HepG2 (cell line): ENCODE measurements at regions not wholly inside any gene's neighbourhood (a gene's known extent, or its start where the extent isn't known, plus 50 kb on each side); places are given as distances from the start of the nearest gene placed in this dataset.

Experiments used
- ATAC-seq: fragments of 200-7000 bp; cut with Tn5 transposase; 3 replicates; pipeline ENCODE4 v1.9.1; 2020; ENCODE audit warnings: mild to moderate bottlenecking, moderate library complexity
- BruUV-seq: library from RNA; stranded (reverse); fragments of 400-500 nt; replicated peaks from 2 replicates; lab custom pipeline; 2021; lab: Mats Ljungman, UMichigan
- CTCF ChIA-PET: fragments of 300-600 bp; formaldehyde crosslinking; extraction: SDS; loops from one replicate; lab custom pipeline; 2021; ENCODE audit warnings: low total read pairs, inconsistent platforms, low intra/inter-chr PET ratio; lab: Yijun Ruan, JAX
- POLR2A ChIA-PET: fragments of 350-600 bp; sonication (Branson Sonifier 250); formaldehyde crosslinking; loops from one replicate; lab custom pipeline; 2020; ENCODE audit warnings: antibody characterized with exemption, inconsistent platforms; lab: Yijun Ruan, JAX
- DNase-seq: peaks from one replicate; pipeline ENCODE4 v3.0.0-alpha.2; 2015; ENCODE audit warnings: low spot score
- FAIRE-seq: peaks from 3 replicates; lab custom pipeline; 2011; peaks lifted over from hg19 to GRCh38; lab: Jason Lieb, UNC
- H2AFZ ChIP-seq: one replicate; pipeline ENCODE4 v1.6.1; 2011; ENCODE audit warnings: low read length, inconsistent platforms
- H3K27ac ChIP-seq: fragments of 300-600 bp; 3 replicates; pipeline ENCODE4 v1.8.0; 2011; ENCODE audit warnings: mixed run types, mild to moderate bottlenecking, mixed read lengths, low read length, inconsistent platforms; ENCODE audit not compliant: insufficient read depth; ENCODE audit errors: extremely low read length
- H3K27me3 ChIP-seq, 2 experiments: fragments of 200-600 bp in 1 of 2; 2 replicates in 1 of 2; 3 replicates in 1 of 2; pipeline versions ENCODE4 v1.6.0 to v1.8.0; 2011; ENCODE audit warnings: low read length in 2 of 2, mild to moderate bottlenecking in 2 of 2, moderate library complexity in 2 of 2, inconsistent platforms in 1 of 2; ENCODE audit not compliant: insufficient read depth in 2 of 2, control insufficient read depth in 1 of 2
- H3K36me3 ChIP-seq, 2 experiments: fragments of 200-600 bp in 1 of 2; replicated peaks in 1 of 2; 2 replicates in 1 of 2; 3 replicates in 1 of 2; pipeline versions ENCODE4 v1.5.1 to v1.8.0; 2011; ENCODE audit warnings: low read length in 2 of 2, inconsistent platforms in 1 of 2; ENCODE audit not compliant: insufficient read depth in 2 of 2, control insufficient read depth in 1 of 2
- H3K4me1 ChIP-seq: 2 replicates; pipeline ENCODE4 v1.5.1; 2012; ENCODE audit warnings: low read length, inconsistent platforms; ENCODE audit not compliant: insufficient read depth
- H3K4me2 ChIP-seq: 2 replicates; pipeline ENCODE4 v1.6.0; 2011; ENCODE audit warnings: low read depth, low read length, inconsistent platforms
- H3K4me3 ChIP-seq, 3 experiments: fragments of 200-600 bp in 1 of 3; sonication (generic), shearing (Covaris generic) in 1 of 3; replicated peaks in 1 of 3; 2 replicates each; pipeline ENCODE4 v1.5.1; 2011 to 2016; ENCODE audit warnings: low read length in 3 of 3, inconsistent platforms in 2 of 3, low read depth in 2 of 3, mild to moderate bottlenecking in 2 of 3, control low read depth in 1 of 3, mixed read lengths in 1 of 3; ENCODE audit not compliant: insufficient read depth in 1 of 3
- H3K79me2 ChIP-seq: one replicate; pipeline ENCODE4 v1.6.1; 2011; ENCODE audit warnings: low read length, inconsistent platforms; ENCODE audit not compliant: insufficient read depth
- H3K9ac ChIP-seq: 2 replicates; pipeline ENCODE4 v1.6.0; 2011; ENCODE audit warnings: mild to moderate bottlenecking, low read depth, low read length, inconsistent platforms; ENCODE audit not compliant: insufficient read depth
- H3K9me3 ChIP-seq: 2 replicates; pipeline ENCODE4 v1.5.1; 2012; ENCODE audit warnings: mild to moderate bottlenecking, low read length
- H4K20me1 ChIP-seq: 2 replicates; pipeline ENCODE4 v1.6.0; 2011; ENCODE audit warnings: inconsistent platforms, mild to moderate bottlenecking, low read length, moderate library complexity; ENCODE audit not compliant: insufficient read depth
- AHR ChIP-seq: IDR thresholded peaks from 2 replicates; pipeline ENCODE4 v1.6.1; 2018; ENCODE audit warnings: missing genetic modification reagents, missing compliant biosample characterization
- ASH2L ChIP-seq: fragments of 300-600, 200-600 bp; sonication (generic); IDR thresholded peaks from 2 replicates; pipeline ENCODE4 v1.7.0; 2017; ENCODE audit warnings: low read depth, mild to moderate bottlenecking, moderate library complexity, mixed read lengths, low read length; ENCODE audit not compliant: insufficient read length
- FOXA3 ChIP-seq: IDR thresholded peaks from 2 replicates; pipeline ENCODE4 v1.6.1; 2016; ENCODE audit warnings: missing genetic modification reagents, missing compliant biosample characterization
- IKZF5 ChIP-seq: IDR thresholded peaks from 2 replicates; pipeline ENCODE4 v1.6.1; 2018; ENCODE audit warnings: missing genetic modification reagents, mild to moderate bottlenecking, missing compliant biosample characterization
- MBNL3 ChIP-seq: fragments of 250-450 bp; sonication (Bioruptor Pico); conservative IDR thresholded peaks from 2 replicates; pipeline ENCODE4 v1.8.0; 2022; ENCODE audit warnings: mild to moderate bottlenecking, inconsistent platforms
- MIXL1 ChIP-seq: IDR thresholded peaks from 2 replicates; pipeline ENCODE4 v1.6.1; 2016
- MZF1 ChIP-seq: sonication (generic); formaldehyde crosslinking; IDR thresholded peaks from 2 replicates; pipeline ENCODE4 v1.8.1; 2023; ENCODE audit warnings: mild to moderate bottlenecking, missing genetic modification reagents, borderline replicate concordance
- NCOA1 ChIP-seq: sonication (generic); formaldehyde crosslinking; IDR thresholded peaks from 2 replicates; pipeline ENCODE4 v1.9.0; 2021; ENCODE audit warnings: missing genetic modification reagents
- NFKB2 ChIP-seq: sonication (generic); formaldehyde crosslinking; IDR thresholded peaks from 2 replicates; pipeline ENCODE4 v1.4.0; 2020; ENCODE audit warnings: missing genetic modification reagents, borderline replicate concordance
- RBM39 ChIP-seq: fragments of 200-400 bp; formaldehyde crosslinking; IDR thresholded peaks from one replicate; pipeline ENCODE4 v1.6.1; 2018; ENCODE audit warnings: antibody characterized with exemption, mild to moderate bottlenecking, low read depth, low read length; ENCODE audit not compliant: poor library complexity, severe bottlenecking
- SIN3A ChIP-seq: IDR thresholded peaks from 2 replicates; pipeline ENCODE4 v1.6.1; 2011; ENCODE audit warnings: low read depth, mild to moderate bottlenecking, control low read depth, low read length, borderline replicate concordance
- TRIM22 ChIP-seq: fragments of 450-650 bp; IDR thresholded peaks from 2 replicates; pipeline ENCODE4 v1.6.1; 2017
- ZMAT5 ChIP-seq: sonication (generic); formaldehyde crosslinking; IDR thresholded peaks from 2 replicates; pipeline ENCODE4 v1.5.0; 2020; ENCODE audit warnings: mild to moderate bottlenecking, low read depth, missing genetic modification reagents, borderline replicate concordance
- ZNF292 ChIP-seq: sonication (generic); formaldehyde crosslinking; IDR thresholded peaks from 2 replicates; pipeline ENCODE4 v1.8.1; 2022; ENCODE audit warnings: mild to moderate bottlenecking, low read depth, missing genetic modification reagents, borderline replicate concordance
- WGBS: methylation state at CpG from one replicate; pipeline ENCODE4 v1.1.6; 2017; ENCODE audit warnings: low lambda C conversion rate; 5-methylcytosine and 5-hydroxymethylcytosine counted together
- in situ Hi-C: cut with HindIII; loops from 2 replicates; pipeline ENCODE4 v1.10.0; 2017; ENCODE audit warnings: low pct_unique_long_range_greater_than_20kb; ENCODE audit not compliant: extremely low pct_ligation_motif_present
- intact Hi-C: fragments of 100-400 bp; cut with micrococcal nuclease; formaldehyde crosslinking; loops from one replicate; pipeline ENCODE4 v1.10.0; 2022; ENCODE audit not compliant: unreplicated experiment
- TF ChIP-seq, protein P1 (sequence below): sonication (generic); formaldehyde crosslinking; IDR thresholded peaks from 2 replicates; pipeline ENCODE4 v1.5.0; 2020; ENCODE audit warnings: missing genetic modification reagents, mild to moderate bottlenecking, borderline replicate concordance
- TF ChIP-seq, protein P2 (sequence below): IDR thresholded peaks from 2 replicates; pipeline ENCODE4 v1.6.1; 2016; ENCODE audit warnings: missing compliant biosample characterization, missing genetic modification reagents, borderline replicate concordance

GRCh38 chr13:112181336-112182067 lies 114.6 kb downstream of the SOX1 start (continued):
- no peak for TF ChIP-seq SIN3A
- TF ChIP-seq ZMAT5 (CRISPR knock-in tag): no peak

DNA sequence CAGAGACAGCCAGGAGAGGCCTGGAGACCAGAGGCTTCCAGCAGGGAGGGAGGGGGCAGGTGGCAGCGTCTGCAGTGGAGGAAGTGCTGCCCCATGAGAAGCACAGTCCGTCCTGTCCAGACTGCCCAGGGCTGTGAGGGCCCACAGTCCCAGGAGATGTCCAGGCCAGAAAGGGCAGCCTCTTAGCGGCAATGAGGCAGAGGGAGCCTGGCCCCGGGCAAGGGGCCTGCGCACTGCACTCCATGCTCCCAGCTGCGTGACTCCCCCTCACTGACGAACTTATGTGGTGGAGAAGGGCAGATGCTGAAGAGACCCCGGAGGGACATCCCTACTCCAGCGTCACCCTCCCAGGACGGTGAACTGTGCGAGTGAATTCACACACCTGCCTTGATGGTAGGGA lies 115.3 kb downstream of the SOX1 start:
- no peaks in the 10 kb centered on the region for H3K79me2 ChIP-seq
- no peak overlapping the region for H3K4me2 ChIP-seq
- no peak overlapping the region for H3K27ac ChIP-seq
- 71% methylated on average over 3 of the region's 11 CpGs for WGBS
- H3K4me1 ChIP-seq: no peaks in the 10 kb centered on the region
- FAIRE-seq: no peak
- intact Hi-C loops: no loop called here
- no peak for ATAC-seq
- no peak overlapping the region for H2AFZ ChIP-seq
- H3K36me3 ChIP-seq: no peaks in the 10 kb centered on the region
- DNase-seq: no peak
- no peak overlapping the region for H3K4me3 ChIP-seq
- POLR2A ChIA-PET: no interaction called here
- in situ Hi-C loops: no loop called here
- no peaks in the 10 kb centered on the region for H4K20me1 ChIP-seq
- peaks cover 4 to 23% of the 10 kb centered on the region in 2 experiments; a peak in 4 of 5 replicates for H3K27me3 ChIP-seq
- no TSS peak for BruUV-seq
- no peak overlapping the region for H3K9ac ChIP-seq
- H3K9me3 ChIP-seq: no peaks in the 10 kb centered on the region
- CTCF ChIA-PET: no interaction called here
- no peak for TF ChIP-seq NFKB2 (CRISPR knock-in tag)
- TF ChIP-seq MIXL1: no peak
- no peak for TF ChIP-seq MZF1 (CRISPR knock-in tag)
- TF ChIP-seq MBNL3: no peak
- TF ChIP-seq, protein P1, sequence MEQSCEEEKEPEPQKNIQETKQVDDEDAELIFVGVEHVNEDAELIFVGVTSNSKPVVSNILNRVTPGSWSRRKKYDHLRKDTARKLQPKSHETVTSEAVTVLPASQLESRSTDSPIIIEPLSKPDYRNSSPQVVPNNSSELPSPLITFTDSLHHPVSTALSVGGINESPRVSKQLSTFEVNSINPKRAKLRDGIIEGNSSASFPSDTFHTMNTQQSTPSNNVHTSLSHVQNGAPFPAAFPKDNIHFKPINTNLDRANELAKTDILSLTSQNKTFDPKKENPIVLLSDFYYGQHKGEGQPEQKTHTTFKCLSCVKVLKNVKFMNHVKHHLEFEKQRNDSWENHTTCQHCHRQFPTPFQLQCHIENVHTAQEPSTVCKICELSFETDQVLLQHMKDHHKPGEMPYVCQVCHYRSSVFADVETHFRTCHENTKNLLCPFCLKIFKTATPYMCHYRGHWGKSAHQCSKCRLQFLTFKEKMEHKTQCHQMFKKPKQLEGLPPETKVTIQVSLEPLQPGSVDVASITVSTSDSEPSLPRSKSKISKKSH (CRISPR knock-in tag): no peak
- no peak for TF ChIP-seq ZNF292 (CRISPR knock-in tag)
- no peak for TF ChIP-seq ASH2L
- TF ChIP-seq, protein P2, sequence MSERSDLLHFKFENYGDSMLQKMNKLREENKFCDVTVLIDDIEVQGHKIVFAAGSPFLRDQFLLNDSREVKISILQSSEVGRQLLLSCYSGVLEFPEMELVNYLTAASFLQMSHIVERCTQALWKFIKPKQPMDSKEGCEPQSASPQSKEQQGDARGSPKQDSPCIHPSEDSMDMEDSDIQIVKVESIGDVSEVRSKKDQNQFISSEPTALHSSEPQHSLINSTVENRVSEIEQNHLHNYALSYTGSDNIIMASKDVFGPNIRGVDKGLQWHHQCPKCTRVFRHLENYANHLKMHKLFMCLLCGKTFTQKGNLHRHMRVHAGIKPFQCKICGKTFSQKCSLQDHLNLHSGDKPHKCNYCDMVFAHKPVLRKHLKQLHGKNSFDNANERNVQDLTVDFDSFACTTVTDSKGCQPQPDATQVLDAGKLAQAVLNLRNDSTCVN (CRISPR knock-in tag): no peak
- no peak for TF ChIP-seq IKZF5 (CRISPR knock-in tag)
- no peak for TF ChIP-seq FOXA3
- TF ChIP-seq RBM39: no peak
- TF ChIP-seq TRIM22: no peak
- no peak for TF ChIP-seq NCOA1 (CRISPR knock-in tag)
- TF ChIP-seq AHR (CRISPR knock-in tag): no peak
